ENCODE measurements at regions not wholly inside any gene's neighbourhood (a gene's known extent, or its start where the extent isn't known, plus 50 kb on each side); places are given as distances from the start of the nearest gene placed in this dataset.

DNA sequence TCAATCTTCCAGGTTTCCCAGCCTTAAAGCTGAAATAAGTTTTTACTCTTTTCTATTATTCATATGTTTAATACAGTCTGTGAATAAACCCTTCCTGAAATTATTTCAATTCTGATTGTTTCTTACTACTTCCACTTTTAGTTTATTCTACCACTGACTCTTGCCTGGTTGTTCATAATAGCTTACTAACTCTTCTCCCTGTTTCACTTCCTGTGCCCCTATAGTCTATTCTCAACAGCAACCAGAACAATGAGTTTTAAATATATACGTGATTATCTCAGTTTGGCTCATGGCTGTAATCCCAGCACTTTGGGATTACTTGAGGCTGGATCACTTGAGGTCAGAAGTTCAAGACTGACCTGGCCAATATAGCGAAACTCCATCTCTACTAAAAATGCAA lies 408.0 kb upstream of the SPOCK3 start:
- no peaks in the 10 kb centered on the region for H3K36me3 ChIP-seq (ENCODE audit: insufficient read depth, insufficient read length, low read length)
- no peaks in the 10 kb centered on the region for H3K27me3 ChIP-seq (ENCODE audit: insufficient read depth, insufficient read length)
- TF ChIP-seq ZNF274 (IDR thresholded peaks at IDR 0.05; ENCODE audit: low read depth, low read length) (no peak), YY1 (IDR thresholded peaks at IDR 0.05; ENCODE audit: insufficient read depth, insufficient read length) (no peak), SUZ12 (IDR thresholded peaks at IDR 0.05; ENCODE audit: extremely low read depth, insufficient read depth, insufficient read length) (no peak)
- no peaks in the 10 kb centered on the region for H3K4me1 ChIP-seq (ENCODE audit: insufficient read depth, insufficient read length)
- H3K4me3 ChIP-seq (ENCODE audit: insufficient read length, low read depth): no peak overlapping the region
- H3K9me3 ChIP-seq (ENCODE audit: insufficient read depth, low read length): no peaks in the 10 kb centered on the region
- no peak overlapping the region for H3K9ac ChIP-seq (ENCODE audit: insufficient read length, low read depth)
- DNase-seq (ENCODE audit: low read depth, low spot score): no peak

DNA sequence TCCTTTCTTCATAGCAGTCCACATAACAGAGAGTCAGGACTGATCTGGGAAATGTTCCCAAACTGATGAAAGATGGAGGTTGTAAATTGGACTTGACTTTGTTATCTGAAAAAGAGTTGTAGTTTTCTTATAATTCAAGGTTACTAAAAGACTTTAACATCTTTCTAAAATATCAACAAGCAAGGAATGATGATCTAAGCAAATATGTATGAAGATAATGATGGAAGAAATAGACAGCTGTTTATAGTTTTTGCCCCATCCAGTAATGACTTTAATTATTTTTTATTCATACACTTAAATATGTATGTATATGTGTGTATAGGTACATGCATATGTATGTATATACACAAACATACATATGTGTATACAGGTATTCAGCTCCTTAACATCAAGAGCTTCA lies 411.1 kb upstream of the SPOCK3 start:
- TF ChIP-seq ZNF274 (IDR thresholded peaks at IDR 0.05; ENCODE audit: low read depth, low read length): no peak
- TF ChIP-seq SUZ12 (IDR thresholded peaks at IDR 0.05; ENCODE audit: extremely low read depth, insufficient read depth, insufficient read length): no peak
- no peak for TF ChIP-seq YY1 (IDR thresholded peaks at IDR 0.05; ENCODE audit: insufficient read depth, insufficient read length)
- no peak overlapping the region for H3K9ac ChIP-seq (ENCODE audit: insufficient read length, low read depth)
- H3K27me3 ChIP-seq (ENCODE audit: insufficient read depth, insufficient read length): no peaks in the 10 kb centered on the region
- H3K36me3 ChIP-seq (ENCODE audit: insufficient read depth, insufficient read length, low read length): no peaks in the 10 kb centered on the region
- no peaks in the 10 kb centered on the region for H3K9me3 ChIP-seq (ENCODE audit: insufficient read depth, low read length)
- no peak for DNase-seq (ENCODE audit: low read depth, low spot score)
- H3K4me1 ChIP-seq (ENCODE audit: insufficient read depth, insufficient read length): no peaks in the 10 kb centered on the region
- H3K4me3 ChIP-seq (ENCODE audit: insufficient read length, low read depth): no peak overlapping the region

DNA sequence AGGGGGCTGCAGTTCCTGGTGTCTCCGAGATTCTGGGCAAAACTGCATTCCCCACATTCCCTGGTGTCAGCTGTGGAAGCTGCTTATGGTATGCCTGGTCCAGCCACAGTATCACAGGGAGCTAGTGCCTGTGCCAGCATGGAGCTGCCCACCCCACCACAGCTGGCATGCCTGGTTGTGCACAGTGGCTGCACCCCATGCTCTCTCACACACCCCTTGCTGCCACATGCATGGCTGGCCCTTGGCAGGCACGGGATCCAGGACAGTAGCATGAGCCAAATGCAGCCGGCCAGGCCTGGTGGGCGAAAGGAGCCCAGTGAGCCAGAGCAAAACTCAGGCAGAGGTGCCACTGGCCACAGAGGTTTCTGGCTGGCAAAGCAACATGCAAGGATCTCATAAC lies 418.0 kb upstream of the SPOCK3 start:
- DNase-seq (ENCODE audit: low read depth, low spot score): no peak
- TF ChIP-seq YY1 (IDR thresholded peaks at IDR 0.05; ENCODE audit: insufficient read depth, insufficient read length) (no peak), ZNF274 (IDR thresholded peaks at IDR 0.05; ENCODE audit: low read depth, low read length) (no peak), SUZ12 (IDR thresholded peaks at IDR 0.05; ENCODE audit: extremely low read depth, insufficient read depth, insufficient read length) (no peak)
- no peaks in the 10 kb centered on the region for H3K9me3 ChIP-seq (ENCODE audit: insufficient read depth, low read length)

GRCh38 chr4:167688660-167689142 lies 403.6 kb upstream of the ANXA10 start:
- Histone ChIP-seq H3K4me1 (ENCODE audit: insufficient read depth, insufficient read length) (no peaks in the 10 kb centered on the region), H3K9ac (ENCODE audit: insufficient read length, low read depth) (no peak overlapping the region), H3K9me3 (ENCODE audit: insufficient read depth, low read length) (no peaks in the 10 kb centered on the region), H3K27me3 (ENCODE audit: insufficient read depth, insufficient read length) (no peaks in the 10 kb centered on the region), H3K36me3 (ENCODE audit: insufficient read depth, insufficient read length, low read length) (no peaks in the 10 kb centered on the region), H3K4me3 (ENCODE audit: insufficient read length, low read depth) (no peak overlapping the region)
- DNase-seq (ENCODE audit: low read depth, low spot score): no peak
- no peak for TF ChIP-seq SUZ12 (IDR thresholded peaks at IDR 0.05; ENCODE audit: extremely low read depth, insufficient read depth, insufficient read length)
- TF ChIP-seq YY1 (IDR thresholded peaks at IDR 0.05; ENCODE audit: insufficient read depth, insufficient read length): no peak

More for the DNA sequence above, 418.0 kb upstream of the SPOCK3 start:
- Histone ChIP-seq H3K4me3 (ENCODE audit: insufficient read length, low read depth) (no peak overlapping the region), H3K9ac (ENCODE audit: insufficient read length, low read depth) (no peak overlapping the region), H3K27me3 (ENCODE audit: insufficient read depth, insufficient read length) (no peaks in the 10 kb centered on the region), H3K4me1 (ENCODE audit: insufficient read depth, insufficient read length) (no peaks in the 10 kb centered on the region), H3K36me3 (ENCODE audit: insufficient read depth, insufficient read length, low read length) (no peaks in the 10 kb centered on the region)

GRCh38 chr4:167702391-167702790 lies 389.9 kb upstream of the ANXA10 start:
- Histone ChIP-seq H3K9ac (ENCODE audit: insufficient read length, low read depth) (no peak overlapping the region), H3K27me3 (ENCODE audit: insufficient read depth, insufficient read length) (no peaks in the 10 kb centered on the region), H3K9me3 (ENCODE audit: insufficient read depth, low read length) (no peaks in the 10 kb centered on the region), H3K36me3 (ENCODE audit: insufficient read depth, insufficient read length, low read length) (no peaks in the 10 kb centered on the region), H3K4me3 (ENCODE audit: insufficient read length, low read depth) (no peak overlapping the region), H3K4me1 (ENCODE audit: insufficient read depth, insufficient read length) (no peaks in the 10 kb centered on the region)
- no peak for DNase-seq (ENCODE audit: low read depth, low spot score)
- no peak for TF ChIP-seq ZNF274 (IDR thresholded peaks at IDR 0.05; ENCODE audit: low read depth, low read length)
- no peak for TF ChIP-seq SUZ12 (IDR thresholded peaks at IDR 0.05; ENCODE audit: extremely low read depth, insufficient read depth, insufficient read length)
- TF ChIP-seq YY1 (IDR thresholded peaks at IDR 0.05; ENCODE audit: insufficient read depth, insufficient read length): no peak

GRCh38 chr4:167711517-167711916 lies 380.8 kb upstream of the ANXA10 start:
- no peak for TF ChIP-seq YY1 (IDR thresholded peaks at IDR 0.05; ENCODE audit: insufficient read depth, insufficient read length)
- no peak for TF ChIP-seq SUZ12 (IDR thresholded peaks at IDR 0.05; ENCODE audit: extremely low read depth, insufficient read depth, insufficient read length)
- TF ChIP-seq ZNF274 (IDR thresholded peaks at IDR 0.05; ENCODE audit: low read depth, low read length): no peak
- H3K9me3 ChIP-seq (ENCODE audit: insufficient read depth, low read length): no peaks in the 10 kb centered on the region
- no peaks in the 10 kb centered on the region for H3K36me3 ChIP-seq (ENCODE audit: insufficient read depth, insufficient read length, low read length)
- no peaks in the 10 kb centered on the region for H3K27me3 ChIP-seq (ENCODE audit: insufficient read depth, insufficient read length)
- H3K9ac ChIP-seq (ENCODE audit: insufficient read length, low read depth): no peak overlapping the region
- no peak for DNase-seq (ENCODE audit: low read depth, low spot score)
- H3K4me3 ChIP-seq (ENCODE audit: insufficient read length, low read depth): no peak overlapping the region
- H3K4me1 ChIP-seq (ENCODE audit: insufficient read depth, insufficient read length): no peaks in the 10 kb centered on the region

GRCh38 chr4:167713756-167714155 lies 378.6 kb upstream of the ANXA10 start:
- Histone ChIP-seq H3K27me3 (ENCODE audit: insufficient read depth, insufficient read length) (no peaks in the 10 kb centered on the region), H3K36me3 (ENCODE audit: insufficient read depth, insufficient read length, low read length) (no peaks in the 10 kb centered on the region), H3K9me3 (ENCODE audit: insufficient read depth, low read length) (no peaks in the 10 kb centered on the region), H3K4me3 (ENCODE audit: insufficient read length, low read depth) (no peak overlapping the region), H3K9ac (ENCODE audit: insufficient read length, low read depth) (no peak overlapping the region), H3K4me1 (ENCODE audit: insufficient read depth, insufficient read length) (no peaks in the 10 kb centered on the region)
- DNase-seq (ENCODE audit: low read depth, low spot score): no peak
- TF ChIP-seq ZNF274 (IDR thresholded peaks at IDR 0.05; ENCODE audit: low read depth, low read length) (no peak), SUZ12 (IDR thresholded peaks at IDR 0.05; ENCODE audit: extremely low read depth, insufficient read depth, insufficient read length) (no peak), YY1 (IDR thresholded peaks at IDR 0.05; ENCODE audit: insufficient read depth, insufficient read length) (no peak)
